Activated naive CD4-positive, alpha-beta T cell treated with anti-CD3 and anti-CD28 coated beads, Interleukin-2, amount 10 ng/mL, durations not matched to agents 7 days and 5 days (primary cell): ENCODE measurements at regions not wholly inside any gene's neighbourhood (a gene's known extent, or its start where the extent isn't known, plus 50 kb on each side); places are given as distances from the start of the nearest gene placed in this dataset.

Experiments used
- CTCF ChIA-PET: fragments of 350-600 bp; sonication (Branson Sonifier 250); formaldehyde crosslinking; loops from one replicate; lab custom pipeline; 2021; ENCODE audit warnings: antibody characterized with exemption; lab: Charles Lee
- DNase-seq: peaks from one replicate; pipeline ENCODE4 v3.0.0-alpha.2; 2020
- H3K27ac Mint-ChIP-seq: one replicate; pipeline ENCODE4 v1.8.0; 2021; ENCODE audit warnings: mild to moderate bottlenecking, moderate library complexity, mixed read lengths
- H3K27me3 Mint-ChIP-seq: one replicate; pipeline ENCODE4 v1.8.0; 2021; ENCODE audit warnings: mild to moderate bottlenecking, mixed read lengths
- H3K36me3 Mint-ChIP-seq: one replicate; pipeline ENCODE4 v1.8.0; 2021; ENCODE audit warnings: mixed read lengths
- H3K4me1 Mint-ChIP-seq: one replicate; pipeline ENCODE4 v1.8.0; 2021; ENCODE audit warnings: mixed read lengths
- H3K4me3 Mint-ChIP-seq: one replicate; pipeline ENCODE4 v1.8.0; 2021; ENCODE audit warnings: mild to moderate bottlenecking, moderate library complexity, mixed read lengths
- H3K9me3 Mint-ChIP-seq: one replicate; pipeline ENCODE4 v1.8.0; 2021; ENCODE audit warnings: mixed read lengths

DNA sequence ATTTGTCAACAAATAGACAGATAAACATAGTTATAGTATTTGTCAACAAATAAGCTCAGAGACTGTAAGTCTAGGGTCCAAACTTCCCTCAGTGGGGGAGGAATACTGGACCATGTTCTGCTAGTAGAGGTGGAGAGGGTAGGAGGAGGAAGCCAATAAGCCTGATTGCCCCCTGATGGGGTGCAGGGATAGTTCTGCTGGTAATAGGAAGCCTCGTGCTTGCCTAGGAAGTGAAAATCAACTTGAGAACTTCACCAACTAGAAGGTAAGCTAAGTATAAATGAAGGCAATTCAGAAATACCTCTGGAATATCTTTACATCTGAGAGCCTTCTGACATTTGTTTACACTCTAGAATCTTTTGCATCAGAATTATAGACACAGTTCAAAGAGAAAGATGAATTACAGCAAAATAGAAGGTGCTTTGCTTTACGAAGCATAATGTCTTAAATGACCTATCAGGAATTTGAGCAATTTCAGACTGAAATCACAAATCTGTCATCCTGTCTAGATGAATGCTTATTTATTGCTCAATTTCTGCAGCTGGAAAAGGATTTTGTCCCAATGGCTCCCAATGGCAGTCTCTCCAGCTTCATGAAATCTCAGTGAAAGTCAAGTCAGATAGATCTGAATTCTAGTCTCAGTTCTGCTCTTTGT is 225.6 kb upstream of the TBC1D5 start:
- Mint-ChIP-seq H3K4me1 (no peaks in the 10 kb centered on the region), H3K27ac (no peak overlapping the region), H3K36me3 (no peaks in the 10 kb centered on the region), H3K4me3 (no peak overlapping the region), H3K27me3 (no peaks in the 10 kb centered on the region), H3K9me3 (no peaks in the 10 kb centered on the region)
- CTCF ChIA-PET, result no interaction called here
- DNase-seq, result no peak

GRCh38 chr3:17967111-17967510 is 224.7 kb upstream of the TBC1D5 start:
- no peaks in the 10 kb centered on the region for H3K9me3 Mint-ChIP-seq
- H3K36me3 Mint-ChIP-seq, result no peaks in the 10 kb centered on the region
- H3K27me3 Mint-ChIP-seq, result no peaks in the 10 kb centered on the region
- H3K4me3 Mint-ChIP-seq, result no peak overlapping the region
- CTCF ChIA-PET, result no interaction called here
- H3K4me1 Mint-ChIP-seq, result no peaks in the 10 kb centered on the region
- no peak for DNase-seq
- no peak overlapping the region for H3K27ac Mint-ChIP-seq

DNA sequence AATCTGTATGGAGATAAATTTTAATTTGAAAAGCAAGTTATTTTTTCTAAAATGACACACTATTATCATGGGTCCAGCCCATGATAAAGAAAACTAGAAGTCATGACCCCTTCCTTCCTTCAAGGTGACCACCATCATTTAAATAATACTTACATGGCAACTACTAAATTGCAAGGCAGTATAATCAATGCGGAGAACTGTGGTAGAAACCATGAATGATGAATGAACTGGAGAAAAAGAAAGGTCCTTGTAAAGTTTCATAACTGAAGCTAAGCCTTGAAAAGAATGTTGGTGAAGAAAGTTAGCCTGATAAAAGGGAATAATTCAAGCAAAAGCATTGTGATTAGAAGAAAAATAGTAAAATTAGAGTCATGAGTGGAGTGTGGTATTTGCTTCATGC is 222.9 kb upstream of the TBC1D5 start:
- Mint-ChIP-seq H3K27me3 (no peaks in the 10 kb centered on the region), H3K36me3 (no peaks in the 10 kb centered on the region), H3K4me3 (no peak overlapping the region), H3K27ac (no peak overlapping the region), H3K4me1 (no peaks in the 10 kb centered on the region), H3K9me3 (no peaks in the 10 kb centered on the region)
- DNase-seq, result no peak
- CTCF ChIA-PET, result no interaction called here

DNA sequence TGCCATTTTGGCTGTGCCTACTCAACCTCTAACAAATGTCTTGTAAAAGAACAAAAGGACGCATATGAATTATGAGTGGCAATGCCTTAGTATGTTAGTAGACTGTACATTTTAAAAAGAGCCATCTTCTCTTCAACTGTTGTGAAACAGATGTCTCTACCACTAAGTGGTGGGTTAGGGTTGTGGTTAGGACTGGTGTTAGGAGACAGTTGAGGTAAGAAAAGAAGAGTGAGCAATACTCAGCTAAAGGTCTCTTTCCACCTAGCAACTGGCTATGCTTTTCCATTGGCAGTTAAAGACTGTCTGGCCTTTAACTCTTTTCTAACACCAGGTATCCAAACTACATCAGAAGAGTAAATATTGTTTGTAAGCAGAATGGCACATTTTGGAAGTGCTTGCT is 221.7 kb upstream of the TBC1D5 start:
- no peak overlapping the region for H3K27ac Mint-ChIP-seq
- H3K4me1 Mint-ChIP-seq, result no peaks in the 10 kb centered on the region
- DNase-seq, result no peak
- no peak overlapping the region for H3K4me3 Mint-ChIP-seq
- CTCF ChIA-PET, result no interaction called here
- H3K36me3 Mint-ChIP-seq, result no peaks in the 10 kb centered on the region
- no peaks in the 10 kb centered on the region for H3K27me3 Mint-ChIP-seq
- H3K9me3 Mint-ChIP-seq, result no peaks in the 10 kb centered on the region

DNA sequence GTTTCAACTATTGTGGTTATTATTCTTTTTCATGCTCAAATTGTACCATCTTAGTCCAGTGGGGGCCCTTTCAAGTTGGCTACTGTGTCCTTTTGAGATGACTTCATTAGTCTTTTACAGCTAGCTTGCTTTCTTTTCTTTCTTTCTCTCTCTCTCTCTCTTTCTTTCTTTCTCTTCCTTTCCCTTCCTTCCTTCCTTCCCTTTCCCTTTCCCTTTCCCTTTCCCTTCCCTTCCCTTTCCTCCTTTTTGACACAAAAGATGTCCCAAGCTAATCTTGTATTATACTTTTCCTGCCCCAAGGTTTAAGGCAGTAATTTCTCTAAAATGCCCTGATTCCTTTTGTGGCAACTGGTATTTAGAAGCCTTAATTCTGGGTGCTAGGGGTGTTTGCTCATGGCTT is 213.0 kb upstream of the TBC1D5 start:
- DNase-seq, result no peak
- no peaks in the 10 kb centered on the region for H3K4me1 Mint-ChIP-seq
- no peak overlapping the region for H3K27ac Mint-ChIP-seq
- H3K27me3 Mint-ChIP-seq, result peaks cover 8% of the 10 kb centered on the region
- peaks cover 8% of the 10 kb centered on the region for H3K9me3 Mint-ChIP-seq
- no peak overlapping the region for H3K4me3 Mint-ChIP-seq
- CTCF ChIA-PET, result no interaction called here
- H3K36me3 Mint-ChIP-seq, result no peaks in the 10 kb centered on the region

GRCh38 chr3:17954801-17955200 is 212.4 kb upstream of the TBC1D5 start:
- H3K27me3 Mint-ChIP-seq, result peaks cover 8% of the 10 kb centered on the region
- no peak for DNase-seq
- no peak overlapping the region for H3K4me3 Mint-ChIP-seq
- H3K4me1 Mint-ChIP-seq, result no peaks in the 10 kb centered on the region
- H3K27ac Mint-ChIP-seq, result no peak overlapping the region
- H3K9me3 Mint-ChIP-seq, result peaks cover 8% of the 10 kb centered on the region
- CTCF ChIA-PET, result no interaction called here
- no peaks in the 10 kb centered on the region for H3K36me3 Mint-ChIP-seq

GRCh38 chr3:17951241-17951640 is 208.8 kb upstream of the TBC1D5 start:
- H3K4me3 Mint-ChIP-seq, result no peak overlapping the region
- H3K36me3 Mint-ChIP-seq, result no peaks in the 10 kb centered on the region
- H3K27me3 Mint-ChIP-seq, result peaks cover 8% of the 10 kb centered on the region
- no peaks in the 10 kb centered on the region for H3K4me1 Mint-ChIP-seq
- DNase-seq, result no peak
- H3K27ac Mint-ChIP-seq, result no peak overlapping the region
- CTCF ChIA-PET, result no interaction called here
- peaks cover 8% of the 10 kb centered on the region for H3K9me3 Mint-ChIP-seq

- no peak overlapping the region for H3K4me3 Mint-ChIP-seq
- no peaks in the 10 kb centered on the region for H3K4me1 Mint-ChIP-seq
- no peaks in the 10 kb centered on the region for H3K36me3 Mint-ChIP-seq
- H3K9me3 Mint-ChIP-seq, result peaks cover 8% of the 10 kb centered on the region
- H3K27me3 Mint-ChIP-seq, result no peaks in the 10 kb centered on the region
- CTCF ChIA-PET, result no interaction called here
- H3K27ac Mint-ChIP-seq, result no peak overlapping the region
- DNase-seq, result no peak
These were observed 206.7 kb upstream of the TBC1D5 start for GRCh38 chr3:17949101-17949500.

DNA sequence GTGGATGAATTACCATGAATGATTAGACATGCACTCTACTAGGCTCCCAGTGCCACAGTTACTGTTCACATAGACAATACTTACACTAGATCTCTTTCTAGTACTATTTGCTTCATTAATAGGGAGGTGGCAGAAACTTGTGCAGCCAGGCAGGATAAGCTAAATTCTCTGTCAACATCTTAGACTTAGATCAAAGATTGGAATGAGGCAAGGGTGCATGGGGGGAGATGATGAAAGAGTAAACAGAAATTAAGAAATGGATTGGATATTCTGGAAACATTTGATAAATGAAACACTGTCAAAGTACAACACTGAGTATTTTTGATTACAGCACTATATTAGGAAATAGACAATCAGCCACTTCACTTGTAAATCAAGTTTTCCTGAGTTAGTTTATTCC is 205.4 kb upstream of the TBC1D5 start:
- no peaks in the 10 kb centered on the region for H3K4me1 Mint-ChIP-seq
- peaks cover 8% of the 10 kb centered on the region for H3K9me3 Mint-ChIP-seq
- CTCF ChIA-PET, result no interaction called here
- no peak overlapping the region for H3K27ac Mint-ChIP-seq
- H3K27me3 Mint-ChIP-seq, result no peaks in the 10 kb centered on the region
- H3K4me3 Mint-ChIP-seq, result no peak overlapping the region
- no peak for DNase-seq
- H3K36me3 Mint-ChIP-seq, result no peaks in the 10 kb centered on the region

GRCh38 chr3:17946619-17947018 is 204.2 kb upstream of the TBC1D5 start:
- Mint-ChIP-seq H3K27ac (no peak overlapping the region), H3K27me3 (no peaks in the 10 kb centered on the region)

GRCh38 chr3:17945799-17946399 is 203.5 kb upstream of the TBC1D5 start:
- CTCF ChIA-PET, result no interaction called here
- no peaks in the 10 kb centered on the region for H3K36me3 Mint-ChIP-seq
- no peaks in the 10 kb centered on the region for H3K27me3 Mint-ChIP-seq
- H3K27ac Mint-ChIP-seq, result no peak overlapping the region
- DNase-seq, result no peak
- H3K4me1 Mint-ChIP-seq, result no peaks in the 10 kb centered on the region
- peaks cover 3% of the 10 kb centered on the region for H3K9me3 Mint-ChIP-seq
- H3K4me3 Mint-ChIP-seq, result no peak overlapping the region

More at GRCh38 chr3:17946619-17947018, 204.2 kb upstream of the TBC1D5 start:
- no peak overlapping the region for H3K4me3 Mint-ChIP-seq
- peaks cover 3% of the 10 kb centered on the region for H3K9me3 Mint-ChIP-seq
- no peaks in the 10 kb centered on the region for H3K36me3 Mint-ChIP-seq
- CTCF ChIA-PET, result no interaction called here
- DNase-seq, result no peak
- H3K4me1 Mint-ChIP-seq, result no peaks in the 10 kb centered on the region

DNA sequence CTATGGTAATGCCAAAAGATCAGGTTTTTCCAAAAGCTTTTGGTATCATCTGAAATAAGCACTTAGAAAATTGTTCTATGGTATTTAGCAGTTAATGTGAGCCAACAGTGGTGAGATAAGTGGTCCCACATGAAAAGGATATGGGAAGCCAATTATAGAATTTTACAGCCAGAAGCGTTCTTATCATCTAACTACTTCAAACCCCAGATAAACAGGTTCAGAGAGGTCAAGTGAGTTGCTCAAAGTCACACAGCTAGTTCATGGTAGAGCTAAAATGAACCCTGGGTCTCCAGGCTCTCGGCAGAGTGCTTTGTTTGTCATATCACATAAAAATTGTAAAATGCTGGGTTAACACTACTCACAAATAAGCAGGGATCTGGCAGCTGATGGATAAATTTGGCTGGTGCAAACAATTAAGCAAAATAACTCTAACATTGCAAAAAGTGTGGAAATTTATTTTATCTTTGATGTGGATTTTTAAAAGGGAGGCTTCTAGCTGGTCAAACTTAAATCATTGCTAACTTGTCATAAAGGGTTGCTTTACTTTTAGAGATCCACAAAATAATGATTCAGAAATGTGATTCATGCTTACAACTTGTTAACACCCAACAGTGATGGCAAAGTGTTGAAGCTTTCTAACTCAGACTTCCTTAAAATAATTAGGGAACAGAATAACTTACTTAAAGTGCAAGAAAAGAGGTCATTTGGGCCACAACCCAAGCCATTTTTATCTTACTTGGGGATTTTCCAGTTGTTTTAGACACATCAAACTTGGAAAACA is 202.8 kb upstream of the TBC1D5 start:
- H3K27ac Mint-ChIP-seq, result no peak overlapping the region
- no peaks in the 10 kb centered on the region for H3K36me3 Mint-ChIP-seq
- H3K4me3 Mint-ChIP-seq, result no peak overlapping the region
- no peaks in the 10 kb centered on the region for H3K9me3 Mint-ChIP-seq
- H3K27me3 Mint-ChIP-seq, result no peaks in the 10 kb centered on the region
- CTCF ChIA-PET, result no interaction called here
- no peaks in the 10 kb centered on the region for H3K4me1 Mint-ChIP-seq
- DNase-seq, result no peak

DNA sequence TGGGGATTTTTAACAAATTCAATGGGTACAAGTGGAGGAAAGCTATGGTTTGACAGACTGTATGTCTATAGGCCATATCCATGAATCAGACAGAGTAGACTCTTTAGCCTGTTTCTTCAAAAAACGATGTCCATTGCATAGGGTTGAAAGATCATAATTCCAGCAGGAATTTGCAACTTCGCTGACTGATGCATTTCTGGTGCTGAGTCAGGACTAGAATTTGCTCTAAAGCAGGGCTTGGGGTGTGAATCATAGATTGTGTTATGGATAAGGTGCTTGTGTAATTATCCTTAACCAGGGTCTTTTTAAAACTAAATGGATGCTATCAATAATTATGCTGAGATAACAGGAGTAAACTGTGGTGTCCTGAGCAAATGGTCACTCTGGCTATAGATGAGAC is 200.4 kb upstream of the TBC1D5 start:
- H3K27me3 Mint-ChIP-seq, result no peaks in the 10 kb centered on the region
- H3K27ac Mint-ChIP-seq, result no peak overlapping the region
- CTCF ChIA-PET, result no interaction called here
- H3K36me3 Mint-ChIP-seq, result no peaks in the 10 kb centered on the region
- H3K4me1 Mint-ChIP-seq, result no peaks in the 10 kb centered on the region
- DNase-seq, result no peak
- no peak overlapping the region for H3K4me3 Mint-ChIP-seq
- H3K9me3 Mint-ChIP-seq, result no peaks in the 10 kb centered on the region

- Mint-ChIP-seq H3K27ac (no peak overlapping the region), H3K9me3 (no peaks in the 10 kb centered on the region), H3K36me3 (no peaks in the 10 kb centered on the region), H3K4me3 (no peak overlapping the region), H3K4me1 (no peaks in the 10 kb centered on the region), H3K27me3 (no peaks in the 10 kb centered on the region)
- CTCF ChIA-PET, result interaction anchor here (0.6 kb wide), 1 partner anchor 835 kb away, joined by 4 read pairs; no protein-coding TSS in a partner anchor
- DNase-seq, result no peak
These were observed 199.3 kb upstream of the TBC1D5 start for GRCh38 chr3:17941766-17942165.

DNA sequence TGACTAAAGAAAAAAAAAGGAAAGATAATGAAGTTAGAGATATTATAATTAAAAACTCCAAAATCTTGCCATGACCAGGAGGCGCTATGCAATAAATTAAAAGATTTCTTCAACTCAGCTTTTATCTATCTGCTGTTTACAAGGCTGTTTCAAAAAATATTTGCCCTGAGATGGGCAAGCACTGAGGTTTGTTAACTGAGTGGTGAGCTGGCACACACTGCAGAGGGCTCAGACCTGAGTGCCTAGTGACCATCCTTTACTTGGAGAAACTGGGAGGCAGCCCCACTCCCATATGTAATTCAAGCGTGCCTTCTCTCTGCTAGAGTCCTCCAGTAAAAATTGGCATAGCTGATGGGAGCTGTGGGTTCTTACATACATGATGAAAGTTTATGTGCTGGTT is 198.7 kb upstream of the TBC1D5 start:
- H3K27ac Mint-ChIP-seq, result no peak overlapping the region
- no peaks in the 10 kb centered on the region for H3K27me3 Mint-ChIP-seq
- no peaks in the 10 kb centered on the region for H3K9me3 Mint-ChIP-seq
- CTCF ChIA-PET, result interaction anchor here (0.6 kb wide), 1 partner anchor 836 kb away, joined by 4 read pairs; no protein-coding TSS in a partner anchor
- H3K4me1 Mint-ChIP-seq, result no peaks in the 10 kb centered on the region
- no peak overlapping the region for H3K4me3 Mint-ChIP-seq
- no peak for DNase-seq
- no peaks in the 10 kb centered on the region for H3K36me3 Mint-ChIP-seq
